HUES48 (cell line): ENCODE measurements at regions not wholly inside any gene's neighbourhood (a gene's known extent, or its start where the extent isn't known, plus 50 kb on each side); places are given as distances from the start of the nearest gene placed in this dataset.
"Not testable (repeated sequence)": the region's sequence is repeated elsewhere in the genome, so short reads cannot be mapped to it uniquely, and the experiment has no call there.

Source experiments
- H3K27ac ChIP-seq: one replicate; pipeline ENCODE4 v1.7.0; 2013; ENCODE audit warnings: low read depth, low read length, inconsistent platforms
- H3K27me3 ChIP-seq: 2 replicates; pipeline ENCODE4 v1.6.1; 2013; ENCODE audit warnings: mild to moderate bottlenecking, low read length; ENCODE audit not compliant: control insufficient read depth, insufficient read depth
- H3K36me3 ChIP-seq: 2 replicates; pipeline ENCODE4 v1.6.1; 2013; ENCODE audit warnings: low read length; ENCODE audit not compliant: control insufficient read depth, insufficient read depth
- H3K4me1 ChIP-seq: 2 replicates; pipeline ENCODE4 v1.6.1; 2013; ENCODE audit warnings: mild to moderate bottlenecking, low read length; ENCODE audit not compliant: control insufficient read depth, insufficient read depth
- H3K4me3 ChIP-seq: 2 replicates; pipeline ENCODE4 v1.5.1; 2013; ENCODE audit warnings: mild to moderate bottlenecking, low read depth, low read length
- H3K9ac ChIP-seq: 2 replicates; pipeline ENCODE4 v1.6.1; 2013; ENCODE audit warnings: mild to moderate bottlenecking, low read depth, low read length, moderate library complexity
- H3K9me3 ChIP-seq: 2 replicates; pipeline ENCODE4 v1.6.1; 2013; ENCODE audit warnings: low read length; ENCODE audit not compliant: control insufficient read depth, insufficient read depth

GRCh38 chr6:81601918-81602317, 150.6 kb downstream of the TENT5A start:
- Histone ChIP-seq H3K4me1 (peaks cover 4% of the 10 kb centered on the region; the same call in 1 of the 2 replicates), H3K36me3 (no peaks in the 10 kb centered on the region), H3K9me3 (no peaks in the 10 kb centered on the region), H3K9ac (no peak overlapping the region), H3K27me3 (no peaks in the 10 kb centered on the region), H3K4me3 (no peak overlapping the region), H3K27ac (no peak overlapping the region)

GRCh38 chr6:81600488-81600887, 152.0 kb downstream of the TENT5A start:
- not testable (repeated sequence) for H3K9me3 ChIP-seq, H3K4me3 ChIP-seq, H3K27ac ChIP-seq, H3K36me3 ChIP-seq, H3K27me3 ChIP-seq, H3K4me1 ChIP-seq, H3K9ac ChIP-seq

GRCh38 chr6:81594501-81594900, 158.0 kb downstream of the TENT5A start:
- H3K9me3 ChIP-seq = no peaks in the 10 kb centered on the region
- H3K9ac ChIP-seq = no peak overlapping the region

GRCh38 chr6:81590314-81590691, 162.2 kb downstream of the TENT5A start:
- Histone ChIP-seq H3K9ac (no peak overlapping the region), H3K27ac (no peak overlapping the region), H3K4me3 (no peak overlapping the region), H3K9me3 (no peaks in the 10 kb centered on the region), H3K27me3 (no peaks in the 10 kb centered on the region), H3K36me3 (no peaks in the 10 kb centered on the region), H3K4me1 (no peaks in the 10 kb centered on the region)

More at GRCh38 chr6:81594501-81594900, 158.0 kb downstream of the TENT5A start:
- Histone ChIP-seq H3K4me1 (peaks cover 4% of the 10 kb centered on the region; the same call in 1 of the 2 replicates), H3K4me3 (no peak overlapping the region), H3K27me3 (no peaks in the 10 kb centered on the region), H3K27ac (no peak overlapping the region), H3K36me3 (no peaks in the 10 kb centered on the region)

- Histone ChIP-seq H3K36me3 (no peaks in the 10 kb centered on the region), H3K9me3 (no peaks in the 10 kb centered on the region), H3K27ac (no peak overlapping the region), H3K4me3 (no peak overlapping the region), H3K27me3 (no peaks in the 10 kb centered on the region), H3K9ac (no peak overlapping the region), H3K4me1 (no peaks in the 10 kb centered on the region)
Measured at GRCh38 chr6:81589465-81590313, 162.8 kb downstream of the TENT5A start.

- not testable (repeated sequence) for H3K27ac ChIP-seq, H3K36me3 ChIP-seq, H3K9me3 ChIP-seq, H3K4me1 ChIP-seq, H3K27me3 ChIP-seq, H3K4me3 ChIP-seq, H3K9ac ChIP-seq
Measured at GRCh38 chr6:81585686-81586085, 166.8 kb downstream of the TENT5A start.

GRCh38 chr6:81584156-81584555, 168.3 kb downstream of the TENT5A start:
- H3K9ac ChIP-seq, H3K36me3 ChIP-seq, H3K27ac ChIP-seq, H3K4me3 ChIP-seq, H3K4me1 ChIP-seq, H3K9me3 ChIP-seq, H3K27me3 ChIP-seq: not testable (repeated sequence)

- H3K27me3 ChIP-seq = no peaks in the 10 kb centered on the region
- H3K9me3 ChIP-seq = no peaks in the 10 kb centered on the region
- no peaks in the 10 kb centered on the region for H3K4me1 ChIP-seq
- H3K27ac ChIP-seq = no peak overlapping the region
- H3K9ac ChIP-seq = no peak overlapping the region
- no peaks in the 10 kb centered on the region for H3K36me3 ChIP-seq
- H3K4me3 ChIP-seq = no peak overlapping the region
Measured at GRCh38 chr6:81575442-81575841, 177.0 kb downstream of the TENT5A start.

- Histone ChIP-seq H3K27me3 (no peaks in the 10 kb centered on the region), H3K4me3 (no peak overlapping the region), H3K9me3 (no peaks in the 10 kb centered on the region), H3K36me3 (no peaks in the 10 kb centered on the region), H3K9ac (no peak overlapping the region), H3K4me1 (no peaks in the 10 kb centered on the region), H3K27ac (no peak overlapping the region)
Measured at GRCh38 chr6:81572020-81572419, 180.5 kb downstream of the TENT5A start.

- no peaks in the 10 kb centered on the region for H3K27me3 ChIP-seq
- no peaks in the 10 kb centered on the region for H3K36me3 ChIP-seq
- no peak overlapping the region for H3K9ac ChIP-seq
- H3K4me3 ChIP-seq = no peak overlapping the region
- no peaks in the 10 kb centered on the region for H3K4me1 ChIP-seq
- no peak overlapping the region for H3K27ac ChIP-seq
- H3K9me3 ChIP-seq = no peaks in the 10 kb centered on the region
Measured at GRCh38 chr6:81570681-81571080, 181.8 kb downstream of the TENT5A start.

- Histone ChIP-seq H3K27me3 (no peaks in the 10 kb centered on the region), H3K27ac (no peak overlapping the region), H3K4me1 (peaks cover 9% of the 10 kb centered on the region; the same call in 1 of the 2 replicates), H3K9me3 (no peaks in the 10 kb centered on the region), H3K9ac (no peak overlapping the region), H3K36me3 (no peaks in the 10 kb centered on the region), H3K4me3 (no peak overlapping the region)
Measured at GRCh38 chr6:81568973-81569372, 183.5 kb downstream of the TENT5A start.
